ENCODE measurements at regions not wholly inside any gene's neighbourhood (a gene's known extent, or its start where the extent isn't known, plus 50 kb on each side); places are given as distances from the start of the nearest gene placed in this dataset.
"Not testable (repeated sequence)": the region's sequence is repeated elsewhere in the genome, so short reads cannot be mapped to it uniquely, and the experiment has no call there.

- DNase-seq = no peak
Measured at GRCh38 chr5:152456815-152457443, 51.9 kb upstream of the NMUR2 start.

GRCh38 chr5:152462021-152462721 lies 57.1 kb upstream of the NMUR2 start:
- peak; percentile 43 for DNase-seq

- DNase-seq = no peak
Measured at GRCh38 chr5:152464048-152464447, 59.0 kb upstream of the NMUR2 start.

- no peak for DNase-seq
Measured at GRCh38 chr5:152465140-152465539, 60.1 kb upstream of the NMUR2 start.

- DNase-seq = no peak
Measured at GRCh38 chr5:152466085-152466745, 61.1 kb upstream of the NMUR2 start.

GRCh38 chr5:152470167-152470566 lies 65.1 kb upstream of the NMUR2 start:
- DNase-seq = no peak

- no peak for DNase-seq
Measured at GRCh38 chr5:152472083-152472482, 67.0 kb upstream of the NMUR2 start.

- DNase-seq = no peak
Measured at GRCh38 chr5:152474961-152475360, 69.9 kb upstream of the NMUR2 start.

- DNase-seq = no peak
Measured at GRCh38 chr5:152477536-152477935, 72.5 kb upstream of the NMUR2 start.

GRCh38 chr5:152479866-152480265 lies 74.8 kb upstream of the NMUR2 start:
- not testable (repeated sequence) for DNase-seq

GRCh38 chr5:152480677-152481076 lies 75.6 kb upstream of the NMUR2 start:
- DNase-seq = not testable (repeated sequence)

- DNase-seq = no peak
Measured at GRCh38 chr5:152487130-152487529, 82.1 kb upstream of the NMUR2 start.

GRCh38 chr5:152488869-152489268 lies 83.8 kb upstream of the NMUR2 start:
- DNase-seq = no peak

GRCh38 chr5:152499814-152500535 lies 94.9 kb upstream of the NMUR2 start:
- no peak for DNase-seq

- DNase-seq = no peak
Measured at GRCh38 chr5:152501294-152501693, 96.2 kb upstream of the NMUR2 start.

GRCh38 chr5:152503206-152503605 lies 98.1 kb upstream of the NMUR2 start:
- DNase-seq = no peak

- peak; percentile 12 for DNase-seq
Measured at GRCh38 chr5:152505442-152506042, 100.5 kb upstream of the NMUR2 start.

GRCh38 chr5:152511120-152511519 lies 106.0 kb upstream of the NMUR2 start:
- DNase-seq = no peak

- no peak for DNase-seq
Measured at GRCh38 chr5:152511531-152512132, 106.6 kb upstream of the NMUR2 start.

GRCh38 chr5:152514827-152515397 lies 109.8 kb upstream of the NMUR2 start:
- no peak for DNase-seq

GRCh38 chr5:152523964-152524363 lies 118.9 kb upstream of the NMUR2 start:
- DNase-seq = no peak

GRCh38 chr5:152527358-152528052 lies 122.4 kb upstream of the NMUR2 start:
- no peak for DNase-seq
